Type B pancreatic cell (in vitro differentiated cells): ENCODE measurements at regions not wholly inside any gene's neighbourhood (a gene's known extent, or its start where the extent isn't known, plus 50 kb on each side); places are given as distances from the start of the nearest gene placed in this dataset.
"Not testable (repeated sequence)": the region's sequence is repeated elsewhere in the genome, so short reads cannot be mapped to it uniquely, and the experiment has no call there.

ENCODE experiments used
- DNase-seq: peaks from one replicate; pipeline ENCODE4 v3.0.0; 2021; ENCODE audit warnings: mixed read lengths; ENCODE audit not compliant: unreplicated experiment; ENCODE audit errors: extremely low spot score
- H3K27ac Mint-ChIP-seq: 2 replicates; pipeline ENCODE4 v1.8.0; 2021; ENCODE audit warnings: mild to moderate bottlenecking, mixed read lengths
- H3K27me3 Mint-ChIP-seq: 2 replicates; pipeline ENCODE4 v1.8.0; 2021; ENCODE audit warnings: mixed read lengths
- H3K36me3 Mint-ChIP-seq: 2 replicates; pipeline ENCODE4 v1.8.0; 2021; ENCODE audit warnings: mixed read lengths
- H3K4me1 Mint-ChIP-seq: one replicate; pipeline ENCODE4 v1.8.0; 2021; ENCODE audit warnings: mixed read lengths; ENCODE audit not compliant: unreplicated experiment
- H3K4me3 Mint-ChIP-seq: 2 replicates; pipeline ENCODE4 v1.8.0; 2021; ENCODE audit warnings: mild to moderate bottlenecking, mixed read lengths
- H3K9me3 Mint-ChIP-seq: 2 replicates; pipeline ENCODE4 v1.8.0; 2021; ENCODE audit warnings: mixed read lengths
- TF ChIP-seq, protein P1 (sequence below): fragments of 200-600 bp; sonication (generic); conservative IDR thresholded peaks from 2 replicates; pipeline ENCODE4 v1.5.0; 2021; ENCODE audit warnings: antibody characterized with exemption, mild to moderate bottlenecking

DNA sequence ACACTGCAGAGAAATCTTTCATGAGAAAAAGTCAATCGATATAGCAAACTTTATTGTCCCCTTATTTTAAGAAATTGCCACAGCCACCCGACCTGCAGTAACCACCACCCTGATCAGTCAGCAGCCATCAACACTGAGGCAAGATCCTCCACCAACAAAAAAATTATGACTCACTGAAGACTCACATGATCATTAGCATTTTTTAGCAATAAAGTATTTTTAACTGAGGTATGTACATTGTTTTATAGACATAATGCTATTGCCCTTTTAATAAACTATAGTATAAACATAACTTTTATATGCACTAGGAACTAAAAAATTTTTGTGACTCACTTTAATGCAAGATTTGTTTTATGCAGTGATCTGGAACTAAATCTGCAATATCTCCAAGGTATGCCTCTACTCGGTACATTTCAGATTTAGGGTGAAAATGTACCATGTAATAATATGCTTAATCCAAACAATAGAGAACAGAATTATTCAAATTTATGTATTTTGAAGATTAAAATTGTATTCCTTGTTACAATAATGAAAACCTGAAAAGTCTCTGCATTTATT is 79.2 kb upstream of the CEP126 start:
- H3K4me1 Mint-ChIP-seq: no peaks in the 10 kb centered on the region
- no peak overlapping the region for H3K4me3 Mint-ChIP-seq
- DNase-seq: no peak
- TF ChIP-seq, protein P1, sequence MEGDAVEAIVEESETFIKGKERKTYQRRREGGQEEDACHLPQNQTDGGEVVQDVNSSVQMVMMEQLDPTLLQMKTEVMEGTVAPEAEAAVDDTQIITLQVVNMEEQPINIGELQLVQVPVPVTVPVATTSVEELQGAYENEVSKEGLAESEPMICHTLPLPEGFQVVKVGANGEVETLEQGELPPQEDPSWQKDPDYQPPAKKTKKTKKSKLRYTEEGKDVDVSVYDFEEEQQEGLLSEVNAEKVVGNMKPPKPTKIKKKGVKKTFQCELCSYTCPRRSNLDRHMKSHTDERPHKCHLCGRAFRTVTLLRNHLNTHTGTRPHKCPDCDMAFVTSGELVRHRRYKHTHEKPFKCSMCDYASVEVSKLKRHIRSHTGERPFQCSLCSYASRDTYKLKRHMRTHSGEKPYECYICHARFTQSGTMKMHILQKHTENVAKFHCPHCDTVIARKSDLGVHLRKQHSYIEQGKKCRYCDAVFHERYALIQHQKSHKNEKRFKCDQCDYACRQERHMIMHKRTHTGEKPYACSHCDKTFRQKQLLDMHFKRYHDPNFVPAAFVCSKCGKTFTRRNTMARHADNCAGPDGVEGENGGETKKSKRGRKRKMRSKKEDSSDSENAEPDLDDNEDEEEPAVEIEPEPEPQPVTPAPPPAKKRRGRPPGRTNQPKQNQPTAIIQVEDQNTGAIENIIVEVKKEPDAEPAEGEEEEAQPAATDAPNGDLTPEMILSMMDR: no peak
- H3K36me3 Mint-ChIP-seq: no peaks in the 10 kb centered on the region
- H3K27ac Mint-ChIP-seq: no peak overlapping the region
- no peaks in the 10 kb centered on the region for H3K9me3 Mint-ChIP-seq
- peaks cover 9% of the 10 kb centered on the region for H3K27me3 Mint-ChIP-seq

DNA sequence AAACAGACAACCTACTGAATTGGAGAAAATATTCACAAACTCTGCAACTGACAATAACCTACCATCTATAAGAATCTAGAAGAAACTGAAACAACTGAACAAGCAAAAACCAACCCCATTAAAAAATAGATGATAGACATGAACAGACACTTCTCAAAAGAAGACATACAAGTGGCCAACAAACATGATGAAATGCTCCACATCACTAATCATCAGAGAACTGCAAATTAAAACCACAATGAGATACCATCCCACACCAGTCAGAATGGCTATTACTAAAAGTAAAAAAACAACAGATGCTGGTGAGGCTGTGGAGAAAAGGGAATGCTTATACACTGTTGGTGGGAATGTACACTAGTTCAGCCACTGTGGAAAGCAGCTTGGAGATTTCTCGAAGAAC is 84.3 kb upstream of the CEP126 start:
- H3K9me3 Mint-ChIP-seq, H3K4me3 Mint-ChIP-seq, H3K27me3 Mint-ChIP-seq, H3K4me1 Mint-ChIP-seq, H3K36me3 Mint-ChIP-seq, H3K27ac Mint-ChIP-seq, DNase-seq: not testable (repeated sequence)

DNA sequence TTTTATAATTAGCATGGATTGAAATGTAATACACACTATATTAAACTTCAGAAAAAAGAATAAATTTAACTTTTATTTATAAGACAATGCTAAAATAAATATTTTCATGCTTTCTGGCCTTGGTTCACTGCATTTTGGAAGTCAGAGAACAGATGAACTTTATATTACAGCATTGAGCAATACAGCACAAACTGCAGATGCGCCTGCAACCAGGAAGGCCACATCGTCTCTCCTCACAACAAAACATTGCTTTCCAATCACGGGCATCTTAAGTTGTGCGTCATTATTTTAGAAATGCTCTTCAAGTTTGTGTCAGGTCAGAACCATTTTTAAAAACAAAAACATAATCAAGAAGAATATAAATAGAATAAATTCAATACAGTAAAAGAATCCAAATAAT is 89.3 kb upstream of the CEP126 start:
- TF ChIP-seq, protein P1: no peak
- H3K36me3 Mint-ChIP-seq: no peaks in the 10 kb centered on the region
- H3K4me3 Mint-ChIP-seq: no peak overlapping the region
- H3K27ac Mint-ChIP-seq: no peak overlapping the region
- H3K4me1 Mint-ChIP-seq: no peaks in the 10 kb centered on the region
- DNase-seq: no peak
- peaks cover 2% of the 10 kb centered on the region for H3K27me3 Mint-ChIP-seq
- H3K9me3 Mint-ChIP-seq: peaks cover 3% of the 10 kb centered on the region

DNA sequence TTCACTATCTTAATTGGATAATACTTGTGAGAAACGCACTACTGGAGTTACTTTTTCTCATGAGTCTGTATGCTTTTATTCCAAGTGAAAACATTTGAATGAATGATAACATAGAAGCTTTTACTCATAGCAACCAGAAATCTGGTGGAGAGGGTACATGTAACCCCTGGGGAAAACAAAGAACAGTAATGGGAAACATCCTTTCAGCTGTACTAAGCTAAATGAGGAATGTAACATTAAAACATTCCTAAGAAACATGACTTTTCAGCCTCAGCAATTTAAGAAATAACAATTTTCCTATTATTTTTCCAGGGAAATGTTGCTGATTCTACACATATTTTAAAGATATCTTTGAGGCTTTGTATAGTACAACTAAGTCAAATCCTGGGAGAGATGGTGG is 97.2 kb upstream of the CEP126 start:
- Mint-ChIP-seq H3K4me1 (no peaks in the 10 kb centered on the region), H3K9me3 (no peaks in the 10 kb centered on the region), H3K4me3 (no peak overlapping the region), H3K27ac (no peak overlapping the region), H3K27me3 (no peaks in the 10 kb centered on the region), H3K36me3 (no peaks in the 10 kb centered on the region)
- TF ChIP-seq, protein P1: no peak
- no peak for DNase-seq

DNA sequence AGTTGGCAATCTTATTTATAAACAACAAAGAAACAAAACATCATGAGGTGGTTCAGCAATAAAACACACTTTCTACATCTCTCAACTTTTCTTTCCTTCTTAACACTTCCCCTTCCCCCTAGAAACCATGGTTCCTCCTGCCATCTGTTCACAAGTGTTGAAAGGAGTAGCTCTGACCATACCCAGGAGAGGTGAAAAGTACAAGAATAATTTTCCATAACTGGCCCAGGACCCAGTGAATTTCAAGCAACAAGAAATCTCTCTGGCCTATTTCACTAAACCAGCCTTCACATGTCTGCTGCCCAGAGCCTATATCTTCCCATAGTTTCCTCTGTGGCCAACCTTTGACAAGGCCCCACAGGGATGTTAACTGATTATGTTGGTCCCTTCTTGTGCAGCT is 98.2 kb upstream of the CEP126 start:
- H3K27me3 Mint-ChIP-seq: no peaks in the 10 kb centered on the region
- no peaks in the 10 kb centered on the region for H3K36me3 Mint-ChIP-seq
- no peak overlapping the region for H3K27ac Mint-ChIP-seq
- DNase-seq: no peak
- H3K4me3 Mint-ChIP-seq: no peak overlapping the region
- H3K4me1 Mint-ChIP-seq: no peaks in the 10 kb centered on the region
- TF ChIP-seq, protein P1: no peak
- no peaks in the 10 kb centered on the region for H3K9me3 Mint-ChIP-seq

DNA sequence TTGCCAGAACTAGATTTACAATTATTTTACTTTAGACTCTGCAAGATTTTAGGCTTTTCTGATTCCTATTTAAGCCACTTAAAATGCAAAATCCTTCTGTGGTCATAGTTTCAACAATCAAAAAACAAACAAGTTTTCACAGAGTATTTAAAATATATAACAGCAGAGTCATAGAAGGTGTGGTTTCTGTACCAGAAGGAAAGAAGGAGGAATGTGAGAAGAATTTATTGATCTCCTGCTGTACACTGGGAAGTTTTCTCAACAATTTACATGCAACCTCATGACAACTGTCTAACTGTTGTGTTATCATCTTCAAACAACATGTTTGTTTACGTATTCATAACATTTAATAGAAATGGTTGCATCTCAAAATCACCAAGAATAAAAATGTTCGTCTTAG is 102.3 kb upstream of the CEP126 start:
- peaks cover 4% of the 10 kb centered on the region for H3K4me1 Mint-ChIP-seq
- H3K36me3 Mint-ChIP-seq: no peaks in the 10 kb centered on the region
- no peak overlapping the region for H3K4me3 Mint-ChIP-seq
- no peaks in the 10 kb centered on the region for H3K27me3 Mint-ChIP-seq
- no peak overlapping the region for H3K27ac Mint-ChIP-seq
- TF ChIP-seq, protein P1: no peak
- no peak for DNase-seq
- peaks cover 6% of the 10 kb centered on the region for H3K9me3 Mint-ChIP-seq
